Ascending aorta (tissue), 2 donors: ENCODE measurements at regions not wholly inside any gene's neighbourhood (a gene's known extent, or its start where the extent isn't known, plus 50 kb on each side); places are given as distances from the start of the nearest gene placed in this dataset.

Source experiments
- DNase-seq, 2 donors: peaks; one replicate each; pipeline ENCODE4 v3.0.0-alpha.2; 2019; ENCODE audit warnings: low spot score in 2 of 2
- H3K27ac ChIP-seq, 2 donors: fragments of 200-600 bp; sonication (generic); one replicate each; pipeline ENCODE4 v1.5.1; 2016 to 2017; ENCODE audit warnings: mild to moderate bottlenecking in 1 of 2
- H3K27me3 ChIP-seq: fragments of 200-600 bp; sonication (generic); one replicate; pipeline ENCODE4 v1.5.1; 2017
- H3K36me3 ChIP-seq, 2 donors: fragments of 200-600 bp; sonication (generic); one replicate each; pipeline ENCODE4 v1.5.1; 2016
- H3K4me1 ChIP-seq, 2 donors: fragments of 200-600 bp; sonication (generic); one replicate each; pipeline ENCODE4 v1.5.1; 2016 to 2017; ENCODE audit warnings: mild to moderate bottlenecking in 1 of 2
- H3K4me3 ChIP-seq, 2 donors: fragments of 200-600 bp; sonication (generic); one replicate each; pipeline ENCODE4 v1.5.1; 2016 to 2017; ENCODE audit warnings: mild to moderate bottlenecking in 1 of 2
- H3K9me3 ChIP-seq, 2 donors: fragments of 200-600 bp; sonication (generic); one replicate each; pipeline ENCODE4 v1.5.1; 2016
- intact Hi-C: fragments of 100-400 bp; cut with DNase I; formaldehyde crosslinking; loops from one replicate; pipeline ENCODE4 v1.15.1; 2023
- TF ChIP-seq, protein P1 (sequence below), 3 experiments: fragments of 200-600 bp in 2 of 3; fragments of 450-650 bp in 1 of 3; sonication (generic) in 2 of 3; IDR thresholded peaks; one replicate each; pipeline ENCODE4 v1.5.1; 2016 to 2019; ENCODE audit warnings: antibody characterized with exemption in 3 of 3, mild to moderate bottlenecking in 1 of 3, moderate library complexity in 1 of 3

DNA sequence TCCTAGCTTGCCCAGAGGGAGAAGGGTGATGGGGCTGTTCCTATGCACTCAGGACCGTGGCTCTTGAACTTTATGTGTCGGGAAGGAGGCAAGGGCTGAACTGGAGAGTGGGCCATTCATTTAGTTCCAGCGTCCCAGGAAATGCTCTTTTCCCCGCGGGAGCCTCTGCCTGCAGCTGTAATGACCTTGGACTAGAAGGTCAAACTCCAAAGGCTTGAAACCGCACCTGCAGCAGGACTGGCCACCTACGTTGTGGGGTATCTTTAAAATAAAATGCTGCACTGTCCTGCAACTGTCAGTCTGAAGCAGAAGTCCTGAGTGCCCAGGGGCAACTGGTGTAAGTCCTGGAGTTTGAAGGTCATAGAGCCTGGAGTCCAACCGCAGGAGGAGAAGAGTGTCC is 61.5 kb upstream of the LSM6 start:
- Histone ChIP-seq H3K4me1 (no peaks in the 10 kb centered on the region), H3K9me3 (no peaks in the 10 kb centered on the region), H3K27me3 (no peaks in the 10 kb centered on the region), H3K27ac (no peak overlapping the region), H3K4me3 (no peak overlapping the region), H3K36me3 (no peaks in the 10 kb centered on the region)
- TF ChIP-seq, protein P1, sequence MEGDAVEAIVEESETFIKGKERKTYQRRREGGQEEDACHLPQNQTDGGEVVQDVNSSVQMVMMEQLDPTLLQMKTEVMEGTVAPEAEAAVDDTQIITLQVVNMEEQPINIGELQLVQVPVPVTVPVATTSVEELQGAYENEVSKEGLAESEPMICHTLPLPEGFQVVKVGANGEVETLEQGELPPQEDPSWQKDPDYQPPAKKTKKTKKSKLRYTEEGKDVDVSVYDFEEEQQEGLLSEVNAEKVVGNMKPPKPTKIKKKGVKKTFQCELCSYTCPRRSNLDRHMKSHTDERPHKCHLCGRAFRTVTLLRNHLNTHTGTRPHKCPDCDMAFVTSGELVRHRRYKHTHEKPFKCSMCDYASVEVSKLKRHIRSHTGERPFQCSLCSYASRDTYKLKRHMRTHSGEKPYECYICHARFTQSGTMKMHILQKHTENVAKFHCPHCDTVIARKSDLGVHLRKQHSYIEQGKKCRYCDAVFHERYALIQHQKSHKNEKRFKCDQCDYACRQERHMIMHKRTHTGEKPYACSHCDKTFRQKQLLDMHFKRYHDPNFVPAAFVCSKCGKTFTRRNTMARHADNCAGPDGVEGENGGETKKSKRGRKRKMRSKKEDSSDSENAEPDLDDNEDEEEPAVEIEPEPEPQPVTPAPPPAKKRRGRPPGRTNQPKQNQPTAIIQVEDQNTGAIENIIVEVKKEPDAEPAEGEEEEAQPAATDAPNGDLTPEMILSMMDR (IDR thresholded peaks at IDR 0.05) = no peak
- intact Hi-C loops = no loop called here
- no peak for DNase-seq

DNA sequence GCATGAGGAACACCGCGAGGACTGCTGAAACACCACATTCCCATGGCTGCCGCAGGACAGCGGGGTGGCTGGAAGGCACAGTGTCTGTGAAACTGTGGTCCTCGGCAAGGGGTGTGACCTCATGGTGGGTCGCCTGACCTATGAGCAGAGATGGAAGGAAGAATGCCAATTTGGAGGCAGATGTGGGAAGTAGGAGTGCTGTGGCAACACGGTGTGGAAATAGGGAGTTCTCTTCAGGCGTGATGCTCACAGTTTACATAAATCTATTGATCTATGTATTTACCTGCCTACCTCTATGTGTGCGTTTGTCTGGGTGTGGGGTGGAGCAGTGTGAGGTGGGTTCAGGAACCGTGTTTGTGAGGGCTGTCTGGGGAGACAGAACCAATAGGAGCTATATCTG is 62.3 kb upstream of the LSM6 start:
- H3K27ac ChIP-seq = no peak overlapping the region
- no peaks in the 10 kb centered on the region for H3K36me3 ChIP-seq
- no peaks in the 10 kb centered on the region for H3K9me3 ChIP-seq
- H3K27me3 ChIP-seq = no peaks in the 10 kb centered on the region
- TF ChIP-seq, protein P1 (IDR thresholded peaks at IDR 0.05) = no peak
- intact Hi-C loops = no loop called here
- H3K4me1 ChIP-seq = no peaks in the 10 kb centered on the region
- no peak overlapping the region for H3K4me3 ChIP-seq
- DNase-seq = no peak

DNA sequence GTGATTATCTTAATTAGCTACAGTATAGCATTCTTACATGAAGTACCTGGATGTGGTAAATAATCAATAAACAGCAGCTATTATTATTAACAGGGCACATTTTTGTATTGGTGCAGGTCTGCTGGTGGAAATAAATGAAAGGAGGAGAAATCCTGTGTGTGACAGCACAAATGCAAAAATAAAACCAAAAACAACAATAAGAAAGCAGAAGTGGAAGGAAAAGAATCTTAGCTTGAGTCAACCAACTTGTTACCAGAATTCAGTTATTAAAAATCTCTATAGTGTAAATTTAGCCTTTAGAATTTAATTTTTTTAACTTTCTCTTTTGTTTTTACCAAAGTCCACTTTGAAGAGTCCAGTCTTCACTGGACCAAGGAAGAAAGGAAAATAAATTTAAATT is 63.1 kb upstream of the LSM6 start:
- Histone ChIP-seq H3K36me3 (no peaks in the 10 kb centered on the region), H3K4me3 (no peak overlapping the region), H3K27me3 (no peaks in the 10 kb centered on the region), H3K27ac (no peak overlapping the region), H3K4me1 (no peaks in the 10 kb centered on the region), H3K9me3 (no peaks in the 10 kb centered on the region)
- TF ChIP-seq, protein P1 (IDR thresholded peaks at IDR 0.05) = no peak
- no peak for DNase-seq
- intact Hi-C loops = no loop called here

DNA sequence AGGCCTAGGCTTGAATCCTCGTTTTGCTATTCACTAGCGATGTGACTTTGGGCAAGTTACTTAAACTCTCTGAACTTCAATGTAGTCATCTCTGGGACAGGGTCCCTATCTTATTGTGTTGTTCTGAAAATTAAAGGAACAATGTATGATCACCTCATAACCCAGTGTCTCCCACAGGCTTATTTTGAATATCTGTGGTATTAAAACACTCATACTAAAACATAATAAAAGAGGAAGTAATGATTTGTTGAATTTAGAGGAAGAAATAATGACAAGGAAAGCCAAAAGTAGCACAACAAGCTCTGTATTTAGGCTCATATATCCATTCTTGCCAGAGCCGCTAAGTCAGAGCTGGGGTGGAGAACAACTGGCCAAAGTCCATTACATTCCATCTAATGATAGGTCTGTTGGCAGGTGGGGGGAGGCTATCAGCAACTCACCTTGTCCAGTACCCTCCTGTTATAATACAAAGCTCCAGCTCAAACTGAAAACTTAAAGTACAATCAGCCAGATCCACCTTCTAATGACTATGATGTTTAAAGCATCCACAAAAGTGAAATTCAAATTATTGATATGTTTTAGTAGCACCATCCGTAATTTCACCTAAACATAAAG is 64.5 kb upstream of the LSM6 start:
- Histone ChIP-seq H3K27me3 (no peaks in the 10 kb centered on the region), H3K27ac (no peak overlapping the region), H3K36me3 (no peaks in the 10 kb centered on the region), H3K9me3 (no peaks in the 10 kb centered on the region), H3K4me1 (no peaks in the 10 kb centered on the region), H3K4me3 (no peak overlapping the region)
- TF ChIP-seq, protein P1 (IDR thresholded peaks at IDR 0.05) = no peak
- intact Hi-C loops = no loop called here
- no peak for DNase-seq

- no peaks in the 10 kb centered on the region for H3K9me3 ChIP-seq
- TF ChIP-seq, protein P1 (IDR thresholded peaks at IDR 0.05) = no peak
- H3K27me3 ChIP-seq = no peaks in the 10 kb centered on the region
- H3K36me3 ChIP-seq = no peaks in the 10 kb centered on the region
- H3K4me3 ChIP-seq = no peak overlapping the region
- no peak for DNase-seq
- H3K27ac ChIP-seq = no peak overlapping the region
- intact Hi-C loops = no loop called here
- H3K4me1 ChIP-seq = no peaks in the 10 kb centered on the region
Measured at GRCh38 chr4:146108756-146109155, 66.8 kb upstream of the LSM6 start.
